HL-60 (cell line): ENCODE measurements at regions not wholly inside any gene's neighbourhood (a gene's known extent, or its start where the extent isn't known, plus 50 kb on each side); places are given as distances from the start of the nearest gene placed in this dataset.

Source experiments
- POLR2AphosphoS5 ChIP-seq: IDR thresholded peaks from 2 replicates; pipeline ENCODE4 v1.6.1; 2012; ENCODE audit warnings: low read depth
- TF ChIP-seq, protein P1 (sequence below): IDR thresholded peaks from one replicate; pipeline ENCODE4 v1.5.1; 2011; ENCODE audit warnings: low read length, control low read depth, inconsistent platforms; ENCODE audit not compliant: insufficient read depth

DNA sequence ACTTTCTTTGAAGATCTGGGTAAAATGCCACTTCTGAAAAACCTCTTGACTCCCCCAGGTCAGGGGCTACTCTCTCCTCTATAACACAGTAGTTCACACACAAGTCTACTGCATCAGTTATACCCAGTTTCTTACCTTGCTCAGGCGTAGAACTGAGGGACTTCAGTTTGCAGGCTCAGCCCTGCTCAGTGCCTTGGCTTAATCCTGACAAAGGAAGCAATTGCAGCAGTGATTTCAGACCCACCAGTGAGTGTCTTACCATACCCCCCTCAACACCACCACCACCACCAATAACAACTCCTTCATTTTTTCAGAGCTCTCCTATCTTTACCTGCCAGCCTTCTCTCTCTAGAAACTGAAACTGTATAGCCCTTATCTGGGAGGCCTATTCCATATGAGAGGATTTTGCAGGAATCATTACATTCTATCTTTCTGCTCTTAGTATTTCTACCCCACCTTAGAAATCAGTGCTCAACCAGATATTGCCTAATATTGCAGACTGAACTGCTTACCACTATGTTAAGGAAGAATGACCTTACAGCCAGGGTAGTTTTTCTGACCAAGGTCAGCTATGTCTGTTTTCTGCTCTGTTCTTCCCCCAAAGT is 105.5 kb upstream of the S1PR1 start:
- TF ChIP-seq, protein P1, sequence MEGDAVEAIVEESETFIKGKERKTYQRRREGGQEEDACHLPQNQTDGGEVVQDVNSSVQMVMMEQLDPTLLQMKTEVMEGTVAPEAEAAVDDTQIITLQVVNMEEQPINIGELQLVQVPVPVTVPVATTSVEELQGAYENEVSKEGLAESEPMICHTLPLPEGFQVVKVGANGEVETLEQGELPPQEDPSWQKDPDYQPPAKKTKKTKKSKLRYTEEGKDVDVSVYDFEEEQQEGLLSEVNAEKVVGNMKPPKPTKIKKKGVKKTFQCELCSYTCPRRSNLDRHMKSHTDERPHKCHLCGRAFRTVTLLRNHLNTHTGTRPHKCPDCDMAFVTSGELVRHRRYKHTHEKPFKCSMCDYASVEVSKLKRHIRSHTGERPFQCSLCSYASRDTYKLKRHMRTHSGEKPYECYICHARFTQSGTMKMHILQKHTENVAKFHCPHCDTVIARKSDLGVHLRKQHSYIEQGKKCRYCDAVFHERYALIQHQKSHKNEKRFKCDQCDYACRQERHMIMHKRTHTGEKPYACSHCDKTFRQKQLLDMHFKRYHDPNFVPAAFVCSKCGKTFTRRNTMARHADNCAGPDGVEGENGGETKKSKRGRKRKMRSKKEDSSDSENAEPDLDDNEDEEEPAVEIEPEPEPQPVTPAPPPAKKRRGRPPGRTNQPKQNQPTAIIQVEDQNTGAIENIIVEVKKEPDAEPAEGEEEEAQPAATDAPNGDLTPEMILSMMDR, result no peak
- TF ChIP-seq POLR2AphosphoS5, result no peak
